ENCODE measurements at regions not wholly inside any gene's neighbourhood (a gene's known extent, or its start where the extent isn't known, plus 50 kb on each side); places are given as distances from the start of the nearest gene placed in this dataset.
"Not testable (repeated sequence)": the region's sequence is repeated elsewhere in the genome, so short reads cannot be mapped to it uniquely, and the experiment has no call there.

GRCh38 chr6:44036699-44037101, 90.6 kb downstream of the MRPL14 start:
- no peak for DNase-seq

- DNase-seq: no peak
These were observed 91.1 kb downstream of the MRPL14 start for GRCh38 chr6:44036196-44036595.

- no peak for DNase-seq
These were observed 91.6 kb downstream of the MRPL14 start for GRCh38 chr6:44035621-44036020.

- DNase-seq: no peak
These were observed 92.3 kb downstream of the MRPL14 start for GRCh38 chr6:44034931-44035345.

- no peak for DNase-seq
These were observed 92.8 kb downstream of the MRPL14 start for GRCh38 chr6:44034391-44034861.

- no peak for DNase-seq
These were observed 96.3 kb downstream of the MRPL14 start for GRCh38 chr6:44030812-44031454.

- DNase-seq: no peak
These were observed 97.6 kb downstream of the MRPL14 start for GRCh38 chr6:44029444-44030185.

- DNase-seq: no peak
These were observed 98.4 kb downstream of the MRPL14 start for GRCh38 chr6:44028789-44029310.

- DNase-seq: no peak
These were observed 102.0 kb downstream of the MRPL14 start for GRCh38 chr6:44025226-44025625.

GRCh38 chr6:44024574-44025219, 102.6 kb downstream of the MRPL14 start:
- no peak for DNase-seq

- DNase-seq: no peak
These were observed 103.4 kb downstream of the MRPL14 start for GRCh38 chr6:44023586-44024454.

GRCh38 chr6:44022671-44023352, 104.4 kb downstream of the MRPL14 start:
- no peak for DNase-seq

GRCh38 chr6:44022296-44022661, 105.0 kb downstream of the MRPL14 start:
- DNase-seq: no peak

- no peak for DNase-seq
These were observed 105.5 kb downstream of the MRPL14 start for GRCh38 chr6:44021589-44022295.

GRCh38 chr6:44020664-44021425, 106.4 kb downstream of the MRPL14 start:
- DNase-seq: no peak

- no peak for DNase-seq
These were observed 107.1 kb downstream of the MRPL14 start for GRCh38 chr6:44020148-44020547.

- DNase-seq: not testable (repeated sequence)
These were observed 109.9 kb downstream of the MRPL14 start for GRCh38 chr6:44017307-44017706.

- DNase-seq: no peak
These were observed 111.0 kb downstream of the MRPL14 start for GRCh38 chr6:44016131-44016870.

- DNase-seq: no peak
These were observed 115.2 kb downstream of the MRPL14 start for GRCh38 chr6:44012078-44012493.

Measured in activated CD4-positive, alpha-beta T cell treated with anti-CD3 and anti-CD28 coated beads, Interleukin-2, amount 50 U/mL, for 48 hours (primary cell).